BE2C (cell line): ENCODE measurements at regions not wholly inside any gene's neighbourhood (a gene's known extent, or its start where the extent isn't known, plus 50 kb on each side); places are given as distances from the start of the nearest gene placed in this dataset.

ENCODE experiments used
- DNase-seq: peaks from one replicate; pipeline ENCODE4 v3.0.0-alpha.2; 2020
- H3K27me3 ChIP-seq: fragments of 250-450 bp; sonication (Bioruptor Pico); 2 replicates; pipeline ENCODE4 v1.5.1; 2020; ENCODE audit warnings: mild to moderate bottlenecking
- H3K36me3 ChIP-seq: fragments of 250-450 bp; sonication (Bioruptor Pico); 2 replicates; pipeline ENCODE4 v1.5.1; 2020; ENCODE audit warnings: mild to moderate bottlenecking
- H3K4me1 ChIP-seq: fragments of 250-450 bp; sonication (Bioruptor Pico); 2 replicates; pipeline ENCODE4 v1.5.1; 2020
- H3K4me3 ChIP-seq: 2 replicates; pipeline ENCODE4 v1.5.1; 2011; ENCODE audit warnings: low read depth, low read length
- H3K9me3 ChIP-seq: fragments of 250-450 bp; sonication (Bioruptor Pico); 2 replicates; pipeline ENCODE4 v1.5.1; 2020
- CTCF ChIP-seq: IDR thresholded peaks from 2 replicates; pipeline ENCODE4 v1.5.1; 2012; ENCODE audit warnings: mild to moderate bottlenecking, low read depth, low read length

- Histone ChIP-seq H3K4me3 (no peak overlapping the region), H3K4me1 (no peaks in the 10 kb centered on the region), H3K27me3 (no peaks in the 10 kb centered on the region), H3K9me3 (no peaks in the 10 kb centered on the region), H3K36me3 (no peaks in the 10 kb centered on the region)
- TF ChIP-seq CTCF: no peak
- DNase-seq: no peak
Measured at GRCh38 chr5:112648264-112648663, 89.4 kb upstream of the APC start.

GRCh38 chr5:112649882-112650281, 87.8 kb upstream of the APC start:
- no peak for TF ChIP-seq CTCF
- DNase-seq: no peak
- Histone ChIP-seq H3K4me1 (no peaks in the 10 kb centered on the region), H3K27me3 (no peaks in the 10 kb centered on the region), H3K36me3 (no peaks in the 10 kb centered on the region), H3K9me3 (no peaks in the 10 kb centered on the region), H3K4me3 (no peak overlapping the region)

DNA sequence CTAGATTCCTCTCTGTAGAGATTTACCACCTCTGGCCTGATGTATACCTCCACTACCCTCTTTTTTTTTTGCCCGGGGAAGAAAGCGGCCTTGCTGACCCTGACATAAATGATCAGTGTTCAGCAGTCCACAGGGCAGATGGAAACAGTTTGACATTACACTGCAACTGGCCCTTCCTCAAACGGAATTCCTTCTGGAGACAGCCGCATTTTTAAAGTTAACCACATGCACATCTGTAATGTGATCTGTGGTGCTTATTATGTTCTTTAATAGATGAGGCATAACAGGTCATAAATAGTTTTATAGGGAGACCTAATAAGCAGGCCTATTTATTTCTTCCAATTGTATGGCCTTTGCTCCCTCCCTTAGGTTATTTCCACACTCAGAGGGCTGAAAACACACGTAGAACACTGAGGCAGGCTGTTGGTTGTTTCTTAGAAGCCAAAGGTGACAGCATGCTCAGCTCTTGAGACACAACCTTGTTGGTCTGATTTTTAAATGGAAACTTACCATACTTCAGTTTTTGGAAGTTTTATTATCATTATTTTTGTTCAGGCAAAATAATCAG, 84.0 kb upstream of the APC start:
- Histone ChIP-seq H3K4me1 (no peaks in the 10 kb centered on the region), H3K4me3 (no peak overlapping the region), H3K27me3 (no peaks in the 10 kb centered on the region), H3K9me3 (no peaks in the 10 kb centered on the region), H3K36me3 (no peaks in the 10 kb centered on the region)
- DNase-seq: no peak
- no peak for TF ChIP-seq CTCF

DNA sequence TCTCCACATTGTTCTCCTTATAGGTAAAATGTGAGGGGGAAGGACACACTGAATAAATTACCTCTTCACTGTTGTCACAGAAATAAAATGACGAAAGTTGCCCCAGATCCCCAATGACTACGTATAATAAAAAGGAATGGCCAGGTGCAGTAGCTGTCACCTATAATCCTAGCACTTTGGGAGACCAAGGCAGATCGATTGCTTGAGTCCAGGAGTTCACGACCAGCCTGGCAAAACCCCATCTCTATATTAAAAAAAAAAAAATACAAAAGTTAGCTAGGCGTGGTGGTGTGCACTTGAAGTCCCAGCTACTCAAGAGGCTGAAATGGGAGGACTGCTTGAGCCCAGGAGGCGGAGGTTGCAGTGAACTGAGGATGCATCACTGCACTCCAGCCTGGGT, 82.2 kb upstream of the APC start:
- no peak for TF ChIP-seq CTCF
- H3K4me3 ChIP-seq: no peak overlapping the region
- DNase-seq: no peak

GRCh38 chr5:112656451-112656850, 81.2 kb upstream of the APC start:
- H3K27me3 ChIP-seq: no peaks in the 10 kb centered on the region
- H3K36me3 ChIP-seq: no peaks in the 10 kb centered on the region
- TF ChIP-seq CTCF: no peak
- peaks cover 2% of the 10 kb centered on the region; the same call in 1 of the 2 replicates for H3K9me3 ChIP-seq
- no peak overlapping the region for H3K4me3 ChIP-seq
- H3K4me1 ChIP-seq: no peaks in the 10 kb centered on the region
- DNase-seq: no peak

More for the DNA sequence above, 82.2 kb upstream of the APC start:
- H3K9me3 ChIP-seq: peaks cover 2% of the 10 kb centered on the region; the same call in 1 of the 2 replicates
- no peaks in the 10 kb centered on the region for H3K27me3 ChIP-seq
- H3K4me1 ChIP-seq: no peaks in the 10 kb centered on the region
- H3K36me3 ChIP-seq: no peaks in the 10 kb centered on the region

DNA sequence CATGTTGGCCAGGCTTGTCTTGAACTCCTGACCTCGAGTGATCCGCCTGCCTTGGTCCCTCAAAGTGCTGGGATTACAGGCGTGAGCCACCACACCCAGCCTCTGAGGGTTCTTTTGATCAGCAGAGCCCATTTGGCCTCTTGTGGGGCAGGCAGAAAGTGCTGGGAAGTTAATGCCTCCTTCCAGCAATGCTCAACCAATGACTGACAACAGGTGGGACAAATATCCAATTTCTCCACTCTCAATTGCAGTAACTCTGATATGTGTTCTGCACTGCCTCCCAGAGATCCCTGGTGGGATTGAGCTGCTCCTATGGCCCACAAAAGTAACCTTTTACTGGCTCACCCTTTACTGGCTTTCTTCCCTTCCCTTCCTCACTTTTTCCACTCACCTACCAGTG, 79.9 kb upstream of the APC start:
- H3K36me3 ChIP-seq: no peaks in the 10 kb centered on the region
- no peak overlapping the region for H3K4me3 ChIP-seq
- H3K27me3 ChIP-seq: no peaks in the 10 kb centered on the region
- no peaks in the 10 kb centered on the region for H3K4me1 ChIP-seq
- H3K9me3 ChIP-seq: peaks cover 2% of the 10 kb centered on the region; the same call in 1 of the 2 replicates
- no peak for DNase-seq
- TF ChIP-seq CTCF: no peak
